ENCODE measurements at regions not wholly inside any gene's neighbourhood (a gene's known extent, or its start where the extent isn't known, plus 50 kb on each side); places are given as distances from the start of the nearest gene placed in this dataset.

DNA sequence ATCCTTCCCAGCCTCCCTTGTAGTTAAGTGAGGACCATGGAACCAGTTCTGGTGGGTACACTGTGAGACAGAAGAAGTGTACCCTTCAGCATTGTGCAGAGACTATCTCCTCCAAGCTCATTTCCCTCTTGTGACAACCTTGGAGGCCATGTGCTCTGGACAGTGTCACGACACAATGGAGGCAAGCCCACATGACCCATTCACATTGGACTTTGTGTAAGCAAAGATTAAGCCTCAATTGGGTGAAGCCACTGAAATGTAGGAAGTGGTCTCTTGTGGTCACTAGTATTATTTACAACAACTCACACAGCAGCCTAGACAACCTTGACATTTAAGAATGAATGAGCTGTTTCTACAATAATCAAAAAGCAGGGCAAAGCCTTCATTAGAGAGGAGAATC lies 124.2 kb downstream of the INHBA start:
- DNase-seq (ENCODE audit: low read depth), result no peak
- TF ChIP-seq, protein P1, sequence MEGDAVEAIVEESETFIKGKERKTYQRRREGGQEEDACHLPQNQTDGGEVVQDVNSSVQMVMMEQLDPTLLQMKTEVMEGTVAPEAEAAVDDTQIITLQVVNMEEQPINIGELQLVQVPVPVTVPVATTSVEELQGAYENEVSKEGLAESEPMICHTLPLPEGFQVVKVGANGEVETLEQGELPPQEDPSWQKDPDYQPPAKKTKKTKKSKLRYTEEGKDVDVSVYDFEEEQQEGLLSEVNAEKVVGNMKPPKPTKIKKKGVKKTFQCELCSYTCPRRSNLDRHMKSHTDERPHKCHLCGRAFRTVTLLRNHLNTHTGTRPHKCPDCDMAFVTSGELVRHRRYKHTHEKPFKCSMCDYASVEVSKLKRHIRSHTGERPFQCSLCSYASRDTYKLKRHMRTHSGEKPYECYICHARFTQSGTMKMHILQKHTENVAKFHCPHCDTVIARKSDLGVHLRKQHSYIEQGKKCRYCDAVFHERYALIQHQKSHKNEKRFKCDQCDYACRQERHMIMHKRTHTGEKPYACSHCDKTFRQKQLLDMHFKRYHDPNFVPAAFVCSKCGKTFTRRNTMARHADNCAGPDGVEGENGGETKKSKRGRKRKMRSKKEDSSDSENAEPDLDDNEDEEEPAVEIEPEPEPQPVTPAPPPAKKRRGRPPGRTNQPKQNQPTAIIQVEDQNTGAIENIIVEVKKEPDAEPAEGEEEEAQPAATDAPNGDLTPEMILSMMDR (IDR thresholded peaks at IDR 0.05; ENCODE audit: low read depth, low read length), result no peak
- TF ChIP-seq, protein P2, sequence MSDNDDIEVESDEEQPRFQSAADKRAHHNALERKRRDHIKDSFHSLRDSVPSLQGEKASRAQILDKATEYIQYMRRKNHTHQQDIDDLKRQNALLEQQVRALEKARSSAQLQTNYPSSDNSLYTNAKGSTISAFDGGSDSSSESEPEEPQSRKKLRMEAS (IDR thresholded peaks at IDR 0.05; ENCODE audit: low read depth, low read length), result peak; percentile 68
- TF ChIP-seq POLR2A (IDR thresholded peaks at IDR 0.05; ENCODE audit: extremely low read depth, insufficient read length), result no peak
- no peak for TF ChIP-seq MYC (IDR thresholded peaks at IDR 0.05; ENCODE audit: low read depth, low read length)
- H3K4me3 ChIP-seq (ENCODE audit: low read depth, low read length), result no peak overlapping the region

DNA sequence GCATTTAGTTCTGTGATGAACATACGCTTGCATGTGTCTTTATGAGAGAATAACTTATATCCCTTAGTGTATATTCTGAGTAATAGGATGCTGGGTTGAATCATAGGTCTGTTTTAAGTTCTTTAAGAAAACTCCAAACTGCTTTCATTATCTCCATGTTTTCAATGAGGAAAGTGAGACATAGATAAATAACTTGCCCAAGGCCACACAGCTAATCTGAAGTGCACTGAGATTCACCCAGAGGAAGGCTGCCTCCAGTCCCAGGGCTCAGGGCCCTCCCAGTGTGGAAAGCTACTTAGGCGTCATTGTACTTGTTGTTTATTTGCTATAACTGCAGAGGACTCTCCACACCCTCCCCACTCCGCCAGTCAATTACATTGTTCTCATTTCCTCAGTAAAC lies 126.7 kb downstream of the INHBA start:
- TF ChIP-seq, protein P2 (IDR thresholded peaks at IDR 0.05; ENCODE audit: low read depth, low read length), result no peak
- TF ChIP-seq, protein P1 (IDR thresholded peaks at IDR 0.05; ENCODE audit: low read depth, low read length), result no peak
- TF ChIP-seq POLR2A (IDR thresholded peaks at IDR 0.05; ENCODE audit: extremely low read depth, insufficient read length), result no peak
- TF ChIP-seq MYC (IDR thresholded peaks at IDR 0.05; ENCODE audit: low read depth, low read length), result no peak
- DNase-seq (ENCODE audit: low read depth), result no peak
- no peak overlapping the region for H3K4me3 ChIP-seq (ENCODE audit: low read depth, low read length)

DNA sequence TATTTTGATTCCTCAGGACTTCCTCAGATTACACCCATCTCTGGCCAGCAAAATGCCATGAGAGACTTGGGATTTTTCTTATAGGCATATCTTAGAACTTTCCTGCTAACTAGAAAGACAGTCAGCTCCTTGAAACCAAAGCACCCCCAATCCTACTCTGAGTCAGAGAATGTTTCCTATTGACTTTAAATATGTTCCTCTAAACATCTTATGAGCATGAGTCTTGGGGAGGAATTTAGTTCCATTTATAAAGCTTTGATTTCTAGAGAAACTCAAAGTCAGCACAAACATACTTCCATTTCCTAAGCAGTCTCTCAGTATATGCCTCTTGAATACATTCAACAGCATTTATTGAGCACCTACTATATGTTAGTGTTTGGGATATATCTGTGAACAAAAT lies 128.5 kb downstream of the INHBA start:
- no peak overlapping the region for H3K4me3 ChIP-seq (ENCODE audit: low read depth, low read length)
- no peak for DNase-seq (ENCODE audit: low read depth)
- no peak for TF ChIP-seq MYC (IDR thresholded peaks at IDR 0.05; ENCODE audit: low read depth, low read length)
- TF ChIP-seq, protein P1 (IDR thresholded peaks at IDR 0.05; ENCODE audit: low read depth, low read length), result no peak
- no peak for TF ChIP-seq POLR2A (IDR thresholded peaks at IDR 0.05; ENCODE audit: extremely low read depth, insufficient read length)
- TF ChIP-seq, protein P2 (IDR thresholded peaks at IDR 0.05; ENCODE audit: low read depth, low read length), result no peak

DNA sequence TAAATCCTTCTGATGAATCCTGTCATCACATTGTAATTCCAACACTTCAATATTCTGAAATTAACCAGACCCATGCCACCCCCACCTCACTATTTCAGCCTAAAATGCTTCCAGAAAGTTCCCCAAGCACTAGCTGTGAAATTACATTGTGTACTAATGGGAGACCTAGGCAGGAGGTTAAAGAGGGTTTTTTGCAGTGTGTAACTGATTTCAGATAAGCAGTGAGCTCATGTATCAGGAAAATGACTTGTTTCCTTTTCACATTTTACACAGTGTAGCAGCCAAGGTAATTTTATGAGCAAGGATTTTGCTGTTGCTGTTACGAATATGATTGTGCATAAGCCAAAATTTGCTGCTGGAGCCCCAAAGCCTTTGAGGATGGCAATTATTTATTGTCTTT lies 129.0 kb downstream of the INHBA start:
- DNase-seq (ENCODE audit: low read depth), result no peak
- TF ChIP-seq, protein P2 (IDR thresholded peaks at IDR 0.05; ENCODE audit: low read depth, low read length), result no peak
- no peak for TF ChIP-seq MYC (IDR thresholded peaks at IDR 0.05; ENCODE audit: low read depth, low read length)
- TF ChIP-seq, protein P1 (IDR thresholded peaks at IDR 0.05; ENCODE audit: low read depth, low read length), result no peak
- TF ChIP-seq POLR2A (IDR thresholded peaks at IDR 0.05; ENCODE audit: extremely low read depth, insufficient read length), result no peak
- H3K4me3 ChIP-seq (ENCODE audit: low read depth, low read length), result no peak overlapping the region

DNA sequence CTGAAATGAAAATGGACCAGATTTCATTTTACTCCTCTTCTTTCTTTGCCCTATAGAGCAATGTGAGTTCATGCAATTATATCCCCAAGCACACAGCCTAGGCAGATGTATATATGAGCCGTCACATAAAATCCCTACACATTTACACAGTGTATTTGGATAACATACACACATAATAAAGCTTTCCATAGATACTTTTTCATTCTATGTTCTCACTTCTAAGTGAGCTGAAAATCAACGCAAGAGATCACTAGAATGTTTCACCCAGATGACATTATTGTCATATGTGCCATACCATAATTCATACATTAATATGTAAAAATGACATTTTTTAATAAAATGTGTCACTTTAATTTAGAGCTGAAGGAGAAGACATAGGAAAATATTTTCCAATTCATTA lies 129.4 kb downstream of the INHBA start:
- no peak for DNase-seq (ENCODE audit: low read depth)
- TF ChIP-seq, protein P2 (IDR thresholded peaks at IDR 0.05; ENCODE audit: low read depth, low read length), result no peak
- no peak for TF ChIP-seq POLR2A (IDR thresholded peaks at IDR 0.05; ENCODE audit: extremely low read depth, insufficient read length)
- TF ChIP-seq, protein P1 (IDR thresholded peaks at IDR 0.05; ENCODE audit: low read depth, low read length), result no peak
- no peak for TF ChIP-seq MYC (IDR thresholded peaks at IDR 0.05; ENCODE audit: low read depth, low read length)
- H3K4me3 ChIP-seq (ENCODE audit: low read depth, low read length), result no peak overlapping the region

DNA sequence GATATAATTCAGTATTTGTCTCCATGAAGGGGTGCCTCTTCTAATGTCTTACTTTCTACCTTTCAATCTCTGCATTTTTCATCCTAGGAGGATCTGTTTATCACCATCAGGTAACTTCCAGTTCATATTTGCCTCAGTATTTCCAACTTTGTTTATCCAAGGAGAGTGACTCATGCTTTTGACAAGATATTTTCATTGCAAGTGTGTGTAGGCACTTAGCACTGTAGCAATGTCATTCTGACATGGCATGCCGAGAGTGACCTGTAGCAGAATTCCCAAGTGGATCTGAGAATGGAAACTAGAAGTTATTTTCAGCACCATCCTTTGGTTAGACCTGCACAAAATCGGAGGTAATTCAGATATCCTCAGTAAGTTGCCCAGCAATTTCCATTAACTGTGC lies 129.9 kb downstream of the INHBA start:
- no peak for DNase-seq (ENCODE audit: low read depth)

More for the DNA sequence above, 129.9 kb downstream of the INHBA start:
- TF ChIP-seq POLR2A (IDR thresholded peaks at IDR 0.05; ENCODE audit: extremely low read depth, insufficient read length) (no peak), MYC (IDR thresholded peaks at IDR 0.05; ENCODE audit: low read depth, low read length) (no peak)
- TF ChIP-seq, protein P1 (IDR thresholded peaks at IDR 0.05; ENCODE audit: low read depth, low read length), result no peak
- TF ChIP-seq, protein P2 (IDR thresholded peaks at IDR 0.05; ENCODE audit: low read depth, low read length), result no peak
- no peak overlapping the region for H3K4me3 ChIP-seq (ENCODE audit: low read depth, low read length)
